WTC11 (cell line): ENCODE measurements at regions not wholly inside any gene's neighbourhood (a gene's known extent, or its start where the extent isn't known, plus 50 kb on each side); places are given as distances from the start of the nearest gene placed in this dataset.

Source experiments
- ATF1 ChIP-seq: sonication (generic); formaldehyde crosslinking; IDR thresholded peaks from 2 replicates; pipeline ENCODE4 v1.8.1; 2023; ENCODE audit warnings: mild to moderate bottlenecking, moderate library complexity, missing genetic modification reagents
- ATF3 ChIP-seq: sonication (generic); formaldehyde crosslinking; conservative IDR thresholded peaks from 2 replicates; pipeline ENCODE4 v1.8.1; 2022; ENCODE audit warnings: mild to moderate bottlenecking, missing genetic modification reagents
- ATF6 ChIP-seq: sonication (generic); formaldehyde crosslinking; IDR thresholded peaks from 2 replicates; pipeline ENCODE4 v1.8.1; 2023; ENCODE audit warnings: mild to moderate bottlenecking, missing genetic modification reagents
- CREM ChIP-seq: sonication (generic); formaldehyde crosslinking; IDR thresholded peaks from 2 replicates; pipeline ENCODE4 v1.8.1; 2022; ENCODE audit warnings: mild to moderate bottlenecking, missing genetic modification reagents, moderate library complexity
- CTCF ChIP-seq: fragments of 200-600 bp; IDR thresholded peaks from 2 replicates; pipeline ENCODE4 v1.8.0; 2022; ENCODE audit warnings: antibody characterized with exemption
- FOXK1 ChIP-seq: sonication (generic); formaldehyde crosslinking; IDR thresholded peaks from 2 replicates; pipeline ENCODE4 v1.8.0; 2022; ENCODE audit warnings: mild to moderate bottlenecking, moderate library complexity, missing genetic modification reagents
- MAX ChIP-seq: sonication (generic); formaldehyde crosslinking; IDR thresholded peaks from 2 replicates; pipeline ENCODE4 v1.8.0; 2022; ENCODE audit warnings: mild to moderate bottlenecking, missing genetic modification reagents
- NR2C2 ChIP-seq: sonication (generic); formaldehyde crosslinking; IDR thresholded peaks from 2 replicates; pipeline ENCODE4 v1.8.0; 2022; ENCODE audit warnings: mild to moderate bottlenecking, missing genetic modification reagents
- SMAD3 ChIP-seq: sonication (generic); formaldehyde crosslinking; IDR thresholded peaks from 2 replicates; pipeline ENCODE4 v1.8.0; 2022; ENCODE audit warnings: missing genetic modification reagents, mild to moderate bottlenecking, borderline replicate concordance
- SP1 ChIP-seq: sonication (generic); formaldehyde crosslinking; conservative IDR thresholded peaks from 2 replicates; pipeline ENCODE4 v1.8.1; 2022; ENCODE audit warnings: missing genetic modification reagents
- TEAD4 ChIP-seq: sonication (generic); formaldehyde crosslinking; IDR thresholded peaks from 2 replicates; pipeline ENCODE4 v1.8.0; 2022; ENCODE audit warnings: mild to moderate bottlenecking, missing genetic modification reagents
- ZNF138 ChIP-seq: sonication (generic); formaldehyde crosslinking; conservative IDR thresholded peaks from 2 replicates; pipeline ENCODE4 v1.8.1; 2022; ENCODE audit warnings: mild to moderate bottlenecking, moderate library complexity, missing genetic modification reagents
- ZNF396 ChIP-seq: fragments of 250-450 bp; sonication (Bioruptor Pico); IDR thresholded peaks from 2 replicates; pipeline ENCODE4 v1.8.0; 2021; ENCODE audit warnings: mild to moderate bottlenecking, moderate library complexity, borderline replicate concordance

GRCh38 chr2:226211439-226211838, 588.2 kb downstream of the IRS1 start:
- TF ChIP-seq CTCF (no peak), MAX (CRISPR knock-in tag) (no peak), SMAD3 (no peak), TEAD4 (CRISPR knock-in tag) (no peak), SP1 (no peak), CREM (CRISPR knock-in tag) (no peak), FOXK1 (CRISPR knock-in tag) (no peak), ZNF396 (no peak), ATF1 (no peak), ATF6 (CRISPR knock-in tag) (no peak), ZNF138 (CRISPR knock-in tag) (no peak), ATF3 (CRISPR knock-in tag) (no peak), NR2C2 (no peak)
